Hematopoietic multipotent progenitor cell (in vitro differentiated cells): ENCODE measurements at regions not wholly inside any gene's neighbourhood (a gene's known extent, or its start where the extent isn't known, plus 50 kb on each side); places are given as distances from the start of the nearest gene placed in this dataset.
A peak's percentile ranks its signal among the peaks of the same experiment; 100 is the strongest.

Source experiments
- DNase-seq, 3 donors: peaks; one replicate each; pipeline ENCODE4 v3.0.0-alpha.2; 2011 to 2015; ENCODE audit warnings: low read depth in 2 of 3, low spot score in 2 of 3

GRCh38 chr14:100638211-100638855, 51.1 kb upstream of the BEGAIN start:
- no peak for DNase-seq

GRCh38 chr14:100639280-100639679, 52.1 kb upstream of the BEGAIN start:
- no peak for DNase-seq

- DNase-seq = peak in 2 of 3 donors; percentile 89 to 95
These were observed 53.5 kb upstream of the BEGAIN start for GRCh38 chr14:100640471-100641273.

- DNase-seq = no peak
These were observed 54.1 kb upstream of the BEGAIN start for GRCh38 chr14:100641274-100641860.

GRCh38 chr14:100643426-100643825, 56.2 kb upstream of the BEGAIN start:
- no peak for DNase-seq

GRCh38 chr14:100644383-100644782, 57.2 kb upstream of the BEGAIN start:
- no peak for DNase-seq

GRCh38 chr14:100644784-100645183, 57.6 kb upstream of the BEGAIN start:
- no peak for DNase-seq

GRCh38 chr14:100645196-100645981, 58.2 kb upstream of the BEGAIN start:
- peak; percentile 73 to 92 (median 89) for DNase-seq

- DNase-seq = no peak
These were observed 58.7 kb upstream of the BEGAIN start for GRCh38 chr14:100645982-100646314.

- DNase-seq = no peak
These were observed 61.4 kb upstream of the BEGAIN start for GRCh38 chr14:100648474-100649172.

- no peak for DNase-seq
These were observed 61.9 kb upstream of the BEGAIN start for GRCh38 chr14:100649173-100649519.

- DNase-seq = no peak
These were observed 64.8 kb upstream of the BEGAIN start for GRCh38 chr14:100651999-100652508.

- DNase-seq = no peak
These were observed 65.5 kb upstream of the BEGAIN start for GRCh38 chr14:100652744-100653143.

- DNase-seq = peak in 1 of 3 donors; percentile 43
These were observed 66.2 kb upstream of the BEGAIN start for GRCh38 chr14:100653409-100653808.

GRCh38 chr14:100654025-100654813, 67.0 kb upstream of the BEGAIN start:
- DNase-seq = no peak

- DNase-seq = peak in 2 of 3 donors; percentile 36
These were observed 67.9 kb upstream of the BEGAIN start for GRCh38 chr14:100654814-100655740.

GRCh38 chr14:100655741-100656085, 68.5 kb upstream of the BEGAIN start:
- DNase-seq = no peak

- no peak for DNase-seq
These were observed 69.7 kb upstream of the DLK1 start for GRCh38 chr14:100656996-100657395.

GRCh38 chr14:100657780-100658179, 68.9 kb upstream of the DLK1 start:
- DNase-seq = no peak
